ENCODE measurements at regions not wholly inside any gene's neighbourhood (a gene's known extent, or its start where the extent isn't known, plus 50 kb on each side); places are given as distances from the start of the nearest gene placed in this dataset.

DNA sequence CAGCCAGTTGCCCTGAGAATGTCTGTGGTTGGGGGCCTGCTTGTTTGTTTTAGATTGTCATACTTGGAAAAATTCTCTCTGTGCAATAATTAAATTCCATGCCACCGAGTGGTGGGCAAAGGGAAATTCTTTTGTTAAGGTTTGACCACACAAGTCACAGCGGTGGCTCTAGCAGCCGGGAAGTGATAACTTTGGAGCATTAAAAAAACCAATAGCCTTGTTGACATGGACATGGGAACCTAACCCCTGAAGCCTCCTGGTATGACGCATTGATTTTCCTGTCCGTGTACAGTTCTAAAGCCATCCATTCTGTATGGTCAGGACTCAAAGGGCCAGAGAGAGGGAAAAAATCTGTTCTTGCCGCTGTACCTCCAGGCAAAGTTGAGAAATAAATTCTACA is 384.9 kb upstream of the ZNF507 start:
- DNase-seq, result no peak

DNA sequence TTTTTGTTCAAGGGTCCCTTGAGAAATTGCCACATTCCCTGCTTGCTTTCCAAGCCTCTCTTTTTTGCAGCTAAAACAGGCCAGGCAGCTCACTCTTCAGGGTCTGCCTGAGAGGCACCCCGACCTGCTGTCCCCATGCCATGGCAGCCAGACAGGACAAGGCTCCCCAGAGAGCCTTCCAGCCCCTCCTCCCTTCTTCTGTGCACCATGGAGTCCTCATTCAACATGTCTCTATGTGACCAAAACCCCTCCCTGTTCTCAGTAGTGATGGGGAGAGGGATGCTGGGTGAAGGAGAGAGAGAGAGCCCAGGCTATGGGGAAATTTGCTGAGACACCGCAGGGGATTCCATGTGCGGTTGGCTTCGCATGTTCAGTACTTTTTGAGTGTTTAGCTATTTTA is 384.2 kb upstream of the ZNF507 start:
- DNase-seq, result no peak

DNA sequence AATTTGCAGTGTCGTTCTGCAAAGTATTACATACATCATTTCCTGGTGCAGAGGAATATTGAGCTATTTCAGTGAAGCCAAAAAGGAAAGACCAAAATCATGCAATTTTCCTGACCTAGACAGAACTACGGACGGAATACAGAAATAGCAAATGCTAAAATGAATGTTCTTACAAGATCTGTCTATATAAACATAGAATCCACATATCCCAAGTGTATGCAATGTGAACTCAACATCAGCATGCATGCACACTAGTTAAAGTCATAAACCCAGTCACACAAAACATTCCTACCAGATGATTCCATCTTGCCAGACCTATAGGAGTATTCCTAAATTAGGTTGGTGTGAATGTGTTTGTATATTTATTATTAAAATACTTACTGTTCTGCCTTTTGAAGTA is 383.7 kb upstream of the ZNF507 start:
- DNase-seq, result no peak

DNA sequence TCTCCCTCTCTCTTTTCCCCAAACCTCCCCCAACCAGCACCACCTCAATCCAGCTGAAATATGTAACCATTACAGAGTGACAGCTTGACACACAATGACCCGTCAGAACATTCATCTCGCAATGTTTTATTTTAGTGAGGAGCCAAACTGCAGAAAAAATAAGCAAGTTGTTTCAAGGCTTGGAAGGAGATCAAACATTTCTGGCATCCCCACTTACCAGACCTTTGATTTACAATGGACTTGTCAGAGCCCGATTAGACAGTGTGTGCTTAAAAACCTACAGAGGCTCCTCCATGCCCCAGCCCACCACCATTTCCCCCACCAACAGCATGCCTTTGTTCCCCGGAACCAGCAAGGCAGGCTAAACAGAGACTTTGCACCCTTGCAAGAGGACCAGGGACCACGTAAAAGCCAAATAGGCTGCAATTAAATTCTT is 382.8 kb upstream of the ZNF507 start:
- no peak for DNase-seq

DNA sequence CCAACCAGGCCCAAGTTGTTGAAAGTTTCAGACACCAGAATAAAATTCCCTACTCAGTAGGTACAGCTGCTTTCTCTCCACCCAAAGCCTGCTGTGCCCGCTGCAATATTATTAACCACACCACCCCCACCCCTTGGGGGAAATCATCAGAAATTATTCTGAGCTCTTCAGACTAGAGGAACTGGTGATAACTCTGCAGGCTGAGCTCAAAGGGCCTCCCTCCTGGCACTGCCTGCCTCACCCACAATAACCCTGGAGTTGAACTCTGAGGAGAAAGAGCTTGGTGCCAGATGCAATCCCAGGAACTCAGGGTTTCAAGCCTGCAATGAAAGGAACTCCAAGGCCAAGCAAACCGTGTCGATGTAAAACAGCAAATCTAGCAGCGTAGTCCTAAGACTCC is 381.7 kb upstream of the ZNF507 start:
- DNase-seq, result no peak

DNA sequence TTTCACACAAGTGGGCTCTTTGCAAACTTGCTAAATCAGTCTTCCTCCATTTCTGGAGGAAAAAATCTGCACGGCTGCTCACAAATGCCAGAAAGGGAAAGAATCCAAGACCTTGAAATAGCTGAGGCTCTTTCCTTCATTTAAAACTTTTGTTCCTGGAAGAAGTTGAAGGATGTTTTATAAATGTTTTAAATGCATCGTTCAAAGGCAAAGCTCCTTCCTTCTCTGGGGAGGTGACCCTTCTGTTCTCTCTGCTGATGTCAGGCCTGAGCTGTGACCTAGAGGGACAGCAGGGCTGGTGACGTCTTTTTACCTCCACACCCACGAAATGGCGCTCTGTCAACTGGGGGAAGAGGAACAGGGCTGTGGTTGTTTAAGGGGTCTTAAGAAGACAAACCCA is 376.4 kb upstream of the ZNF507 start:
- no peak for DNase-seq

DNA sequence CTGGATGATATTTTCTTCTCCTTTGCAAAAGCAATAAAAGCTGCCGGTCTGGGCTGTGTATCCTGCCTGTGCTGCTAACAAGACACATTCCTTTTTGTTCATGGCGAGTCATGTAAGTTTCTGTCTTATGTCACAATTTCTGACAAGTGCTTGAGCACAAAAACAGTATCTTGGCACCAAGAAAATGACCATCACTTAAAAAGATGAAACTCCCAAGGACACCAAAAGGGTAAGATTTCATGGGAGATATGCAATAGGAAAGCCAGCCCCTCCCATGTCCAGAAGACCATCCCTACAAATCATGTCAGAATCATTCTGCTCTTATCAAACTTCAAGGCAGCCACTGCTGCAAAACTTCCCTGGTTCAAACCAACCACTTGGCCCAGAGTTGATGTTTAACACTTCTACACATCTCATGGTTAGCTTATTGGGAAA is 375.4 kb upstream of the ZNF507 start:
- no peak for DNase-seq

DNA sequence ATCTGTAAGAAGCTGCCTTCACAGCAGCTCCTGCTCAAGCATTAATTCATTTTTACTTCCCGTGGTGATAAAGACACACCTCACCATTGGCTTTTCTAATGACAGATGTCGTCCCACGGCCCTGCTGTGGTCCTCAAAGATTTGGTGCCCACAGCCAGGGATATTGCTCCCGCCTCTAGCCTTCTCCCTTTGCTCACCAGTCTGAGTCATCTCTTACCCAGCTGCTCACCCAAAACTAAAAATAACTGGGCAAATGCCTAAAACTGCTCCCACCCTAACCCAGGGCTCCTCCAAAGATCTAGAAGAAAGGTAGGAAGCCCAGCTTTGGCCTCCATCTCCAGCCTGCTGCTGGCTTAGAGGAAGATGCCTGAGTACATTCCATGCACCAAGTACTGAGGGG is 371.1 kb upstream of the ZNF507 start:
- DNase-seq, result no peak

DNA sequence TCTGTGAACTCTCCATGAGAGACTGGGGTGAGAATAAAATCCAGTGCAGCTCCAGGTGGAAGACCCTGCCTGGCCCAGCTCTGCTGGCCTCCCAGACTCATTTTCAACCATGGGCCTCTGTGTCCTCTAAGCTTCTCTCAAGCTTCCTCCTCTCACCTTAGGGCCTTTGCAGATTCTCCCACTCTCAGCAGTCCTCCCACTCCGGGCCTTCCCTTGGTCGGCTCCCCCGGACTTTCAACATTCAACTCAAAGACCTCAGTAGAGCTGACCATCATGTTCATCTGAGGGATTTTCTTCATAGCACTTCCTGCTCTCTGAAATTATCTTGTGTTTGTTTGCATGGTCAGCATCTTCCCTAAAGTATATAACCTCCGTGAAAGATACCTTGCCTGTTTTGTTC is 370.5 kb upstream of the ZNF507 start:
- DNase-seq, result no peak

DNA sequence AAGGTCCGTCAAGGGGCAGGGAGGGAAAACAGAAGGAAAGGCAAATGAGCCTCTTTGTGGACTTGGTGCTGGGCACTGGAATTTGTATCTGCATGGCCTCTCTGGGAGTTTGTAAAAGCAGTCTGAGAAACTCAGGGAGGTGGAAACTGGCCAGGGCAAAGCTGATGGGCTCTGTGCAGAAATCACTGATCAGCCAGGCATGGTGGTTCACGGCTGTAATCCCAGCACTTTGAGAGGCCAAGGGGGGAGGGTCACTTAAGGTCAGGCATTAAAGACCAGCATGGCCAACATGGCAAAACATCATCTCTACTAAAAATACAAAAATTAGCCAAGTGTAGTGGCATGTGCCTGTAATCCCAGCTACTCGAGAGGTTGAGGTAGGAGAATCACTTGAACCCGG is 369.9 kb upstream of the ZNF507 start:
- DNase-seq, result no peak

DNA sequence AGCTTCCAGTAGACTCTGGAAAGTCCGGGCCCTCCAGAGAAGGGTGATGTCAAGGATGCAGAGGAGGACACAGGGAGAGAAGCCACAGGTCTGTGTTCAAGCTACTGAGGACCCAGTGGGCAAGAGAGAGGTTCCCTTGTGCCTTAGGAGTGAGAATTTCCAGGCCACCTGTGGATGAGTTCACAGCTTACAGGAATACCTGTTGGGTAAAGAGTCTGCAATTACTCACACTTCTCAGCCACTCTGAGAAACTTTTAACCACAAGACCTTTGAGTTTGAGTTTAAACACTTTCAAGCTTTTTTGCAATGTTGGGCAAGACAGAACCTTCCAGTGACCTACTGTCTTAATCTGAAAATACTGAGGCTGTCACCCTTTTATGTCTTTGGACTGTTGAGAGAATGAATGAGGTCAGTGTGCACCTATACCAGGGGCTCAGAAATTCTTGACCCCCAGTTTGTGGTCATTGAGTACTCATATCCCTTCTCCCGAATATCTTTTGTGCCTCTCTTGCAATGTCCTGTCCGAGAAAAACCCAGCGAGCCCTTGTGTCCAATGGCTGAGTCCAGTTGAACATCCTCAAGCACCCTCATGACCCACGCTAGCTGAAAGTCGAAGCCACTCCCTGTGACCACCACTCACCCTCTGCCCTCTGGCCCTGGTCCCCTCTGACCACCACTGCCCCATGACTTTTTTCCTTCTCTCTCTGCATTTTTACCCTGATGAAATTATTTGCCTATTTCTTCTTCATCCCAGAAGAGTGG is 368.5 kb upstream of the ZNF507 start:
- DNase-seq, result no peak

DNA sequence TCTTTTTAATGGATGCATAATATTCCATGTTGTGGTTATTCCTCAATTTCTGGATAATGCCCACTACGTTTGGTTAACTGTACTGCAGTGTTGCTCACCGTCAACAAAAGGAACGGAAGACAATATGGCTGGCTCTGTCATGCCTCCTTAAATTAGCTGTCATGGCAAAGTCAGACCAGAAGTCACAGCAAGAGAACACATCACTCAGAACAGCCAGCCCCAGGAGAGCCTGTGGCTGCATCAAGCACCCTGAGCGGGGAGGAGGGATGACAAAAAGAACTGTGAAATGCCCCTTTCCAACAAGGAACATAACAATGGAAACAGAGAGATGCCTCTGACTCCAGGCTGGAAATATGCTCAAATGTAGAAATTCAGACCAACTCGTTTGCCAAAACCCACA is 366.0 kb upstream of the ZNF507 start:
- DNase-seq, result no peak

DNA sequence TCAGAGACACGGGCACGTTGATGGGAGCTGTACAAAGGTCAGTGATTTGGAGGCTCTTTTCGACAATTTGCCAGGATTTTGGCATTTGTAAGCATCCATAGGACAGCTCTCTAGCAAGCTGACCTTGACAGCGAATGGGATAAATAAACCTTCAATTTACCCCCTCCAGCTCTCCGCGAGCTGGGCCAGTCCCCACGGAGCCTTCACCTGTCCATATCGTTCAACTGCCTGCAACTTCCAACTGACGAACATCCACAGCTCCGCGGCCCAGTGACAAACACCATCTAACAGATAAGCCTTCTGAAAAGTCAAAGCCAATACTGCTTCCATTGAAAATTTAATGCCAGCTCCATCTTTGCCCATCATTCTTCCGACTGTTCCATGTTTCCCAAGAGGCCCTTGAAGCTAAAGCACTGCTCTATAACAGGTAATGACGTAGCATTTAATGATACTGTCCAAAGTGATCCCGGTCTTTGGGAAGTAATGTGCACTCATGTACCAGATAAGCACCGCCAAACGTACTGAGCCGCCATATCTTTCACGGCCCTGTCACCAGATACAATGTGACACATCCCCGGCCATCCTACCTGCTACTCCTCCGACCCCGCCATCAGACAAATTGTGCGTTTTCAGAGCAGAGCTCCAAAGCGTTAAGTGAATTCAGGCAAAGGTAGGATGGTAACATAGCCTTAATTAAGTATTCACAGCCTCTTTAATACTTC is 365.3 kb upstream of the ZNF507 start:
- no peak for DNase-seq

DNA sequence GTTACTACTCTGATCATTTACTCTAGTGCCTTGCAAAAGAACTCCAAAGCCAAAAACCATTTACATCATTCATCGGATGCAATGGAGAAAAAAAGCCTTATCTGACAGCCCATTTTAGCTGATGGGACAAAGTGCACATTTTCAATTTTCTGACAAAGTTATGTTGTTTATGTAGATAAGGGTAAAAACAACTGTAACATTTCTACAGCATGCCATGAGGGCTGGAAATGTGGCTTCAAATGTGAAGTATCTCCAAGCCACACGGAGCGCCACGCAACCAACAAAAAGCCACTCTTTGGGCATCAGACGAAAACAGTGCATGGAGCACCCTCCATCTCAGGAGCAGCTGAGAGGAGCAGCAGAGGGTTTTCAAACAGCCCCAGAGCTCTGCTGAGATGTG is 364.6 kb upstream of the ZNF507 start:
- DNase-seq, result no peak

DNA sequence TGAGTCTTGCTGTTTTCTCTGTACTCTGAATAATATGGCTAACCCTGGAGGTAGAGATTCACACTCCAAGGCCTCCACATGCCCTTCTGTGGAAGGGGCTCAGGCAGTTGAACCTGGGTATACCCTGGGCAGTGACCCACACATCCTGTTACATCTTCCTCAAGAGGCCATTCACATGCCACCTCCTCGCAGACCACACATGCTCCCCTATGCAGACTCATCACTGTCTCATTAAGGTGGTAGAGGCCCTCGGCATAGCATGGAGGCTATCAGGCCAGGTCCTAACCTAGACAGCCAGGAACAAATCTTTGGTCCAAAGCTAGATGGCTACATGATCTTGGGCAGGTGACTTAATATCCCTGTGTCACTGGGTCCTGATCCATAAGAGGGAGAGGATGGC is 363.9 kb upstream of the ZNF507 start:
- DNase-seq, result no peak

DNA sequence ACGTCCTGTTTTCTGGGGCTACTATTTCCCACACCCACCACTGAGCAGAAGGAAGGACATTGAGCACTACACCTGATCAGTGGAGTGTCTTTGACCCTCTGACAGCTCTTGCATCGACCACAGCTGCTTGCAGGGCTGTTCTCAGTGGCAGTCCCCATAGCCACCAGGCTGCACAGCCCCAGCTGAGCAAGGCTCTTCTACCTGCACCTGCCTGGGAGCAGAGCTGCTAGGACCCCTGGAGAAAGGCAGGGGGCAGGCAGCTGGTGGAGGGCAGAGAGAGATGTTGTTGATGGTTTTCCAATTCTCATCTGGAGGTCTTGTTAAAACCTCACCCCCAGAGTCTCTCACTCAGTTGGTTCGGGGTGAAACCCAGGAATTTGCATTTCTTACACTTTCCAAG is 361.8 kb upstream of the ZNF507 start:
- DNase-seq, result no peak

DNA sequence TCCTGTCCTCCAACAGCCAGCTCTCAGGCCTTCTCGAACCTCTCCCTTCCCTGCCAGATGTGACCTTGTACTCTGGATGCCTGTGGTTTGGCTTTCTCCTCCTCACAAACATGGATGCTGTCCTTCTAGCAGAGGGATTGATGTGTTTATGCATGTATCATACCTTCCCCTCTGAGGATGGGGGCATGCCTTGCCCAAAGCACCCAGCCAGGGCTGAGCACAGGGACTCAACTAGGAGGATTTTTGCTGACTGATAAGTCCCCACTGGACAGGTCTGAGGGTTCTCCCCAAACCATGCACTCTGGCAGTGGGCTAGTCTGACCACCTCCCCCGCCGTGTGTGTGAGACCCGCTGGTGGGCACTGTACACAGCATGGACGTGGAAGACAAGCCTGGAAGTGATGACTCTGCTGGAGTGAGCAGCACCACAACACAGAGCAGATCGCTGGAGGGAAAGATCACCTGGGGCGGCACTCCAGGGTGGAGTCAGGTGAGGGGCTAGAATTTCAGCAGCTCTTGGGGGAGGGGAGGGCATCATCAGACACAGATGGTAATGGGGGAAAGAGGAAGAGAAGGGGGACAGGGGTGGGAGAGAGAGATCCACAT is 360.3 kb upstream of the ZNF507 start:
- no peak for DNase-seq

DNA sequence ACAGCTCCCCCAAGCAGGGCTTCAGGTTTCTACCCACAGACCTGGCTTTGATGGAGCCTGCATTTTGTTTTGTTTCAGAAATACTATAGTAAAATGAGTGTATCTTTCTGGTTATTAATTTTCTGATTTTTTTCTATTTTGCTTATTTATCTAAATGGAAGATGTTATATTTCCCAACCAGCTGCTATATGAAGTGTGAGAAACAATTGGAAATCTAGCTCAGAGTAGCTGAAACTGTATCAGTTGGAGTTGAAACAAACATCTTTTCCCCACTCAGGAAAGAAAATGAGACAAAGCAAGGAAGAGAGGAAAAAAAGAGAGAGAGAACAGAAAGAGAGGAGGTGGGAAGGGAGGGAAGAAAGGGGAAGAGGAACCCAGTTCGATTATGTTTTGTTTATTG is 358.5 kb upstream of the ZNF507 start:
- no peak for DNase-seq

DNA sequence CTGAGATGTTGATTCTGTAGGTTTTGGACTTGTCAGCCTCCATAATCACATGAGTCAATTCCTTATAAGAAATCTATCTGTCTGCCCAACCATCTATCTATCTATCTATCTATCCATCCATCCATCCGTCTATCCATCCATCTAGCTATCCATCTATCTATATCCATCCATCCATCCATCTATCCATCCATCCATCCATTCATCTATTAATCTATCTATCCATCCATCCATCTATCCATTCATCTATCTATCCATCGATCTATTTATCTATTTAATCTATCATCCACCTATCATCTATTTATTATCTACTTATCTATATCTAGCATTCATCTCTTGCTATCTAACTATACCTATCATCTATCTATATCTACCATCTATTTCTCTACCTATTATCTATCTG is 357.2 kb upstream of the ZNF507 start:
- no peak for DNase-seq

DNA sequence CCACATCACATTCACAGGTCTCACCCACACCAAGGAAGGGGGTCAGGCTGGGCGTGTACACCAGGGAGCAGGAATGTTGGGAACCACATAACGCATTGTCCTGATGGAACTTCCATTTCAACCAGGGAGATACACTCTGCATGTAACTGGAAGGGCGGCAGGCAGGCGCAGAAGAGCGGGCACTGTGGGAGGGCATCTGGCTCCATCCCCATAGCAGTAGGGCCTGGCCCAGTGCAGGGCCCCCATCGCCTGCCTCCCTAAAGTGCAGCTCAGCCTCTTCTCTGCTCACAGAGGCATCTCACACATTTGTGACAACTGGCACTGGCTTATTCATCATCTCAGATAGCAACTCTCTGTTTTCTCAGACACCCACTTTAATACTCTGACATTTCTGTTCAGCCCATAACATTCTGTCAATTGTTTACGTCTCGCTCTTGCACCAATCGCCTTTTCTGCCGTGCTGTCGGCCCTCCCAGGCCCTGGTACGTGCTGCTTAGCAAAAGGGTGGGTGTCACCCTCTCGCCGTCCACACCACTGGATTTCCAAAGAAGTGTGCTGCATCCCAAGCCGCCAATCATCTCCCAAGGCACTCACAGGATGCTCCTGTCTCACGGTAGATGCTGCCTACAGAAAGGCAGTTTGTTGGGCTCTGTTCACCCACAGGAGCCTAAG is 353.3 kb upstream of the ZNF507 start:
- no peak for DNase-seq

DNA sequence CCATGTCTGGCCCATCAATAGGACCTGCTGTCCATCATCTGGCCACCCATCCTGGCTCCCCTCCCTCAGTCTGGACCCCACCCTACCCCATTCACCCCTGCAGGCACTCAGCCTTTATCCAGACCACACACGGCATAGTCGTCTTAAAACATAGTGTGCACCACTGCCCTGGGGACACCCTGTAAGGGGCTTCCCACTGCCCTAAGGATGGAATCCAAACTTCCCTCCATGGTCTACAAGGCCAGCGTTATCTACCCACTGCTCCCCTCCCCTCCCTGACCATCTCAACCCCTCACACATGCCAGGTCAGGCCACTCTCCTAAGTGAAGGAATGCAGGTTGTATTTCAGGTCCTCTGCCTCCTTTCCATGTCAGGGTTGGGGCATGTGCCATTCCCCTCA is 352.7 kb upstream of the ZNF507 start:
- DNase-seq, result no peak

DNA sequence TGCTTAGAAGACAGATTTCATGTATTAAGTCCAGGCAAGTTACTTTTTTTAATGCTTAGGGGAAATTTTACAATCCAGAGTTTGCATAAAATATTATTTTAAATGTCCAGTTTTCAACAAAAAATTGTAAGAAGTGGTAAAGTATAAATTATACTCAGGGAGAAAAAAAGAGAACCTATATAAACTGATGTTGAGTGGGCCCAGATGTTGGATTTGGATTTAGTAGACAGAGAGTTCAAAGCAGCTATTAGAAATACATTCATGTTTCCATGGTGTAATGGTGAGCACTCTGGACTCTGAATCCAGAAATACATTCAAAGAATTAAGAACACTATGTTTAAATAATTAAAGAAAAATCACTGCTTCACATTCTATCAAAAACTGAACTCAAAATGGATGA is 349.9 kb upstream of the ZNF507 start:
- DNase-seq, result no peak

DNA sequence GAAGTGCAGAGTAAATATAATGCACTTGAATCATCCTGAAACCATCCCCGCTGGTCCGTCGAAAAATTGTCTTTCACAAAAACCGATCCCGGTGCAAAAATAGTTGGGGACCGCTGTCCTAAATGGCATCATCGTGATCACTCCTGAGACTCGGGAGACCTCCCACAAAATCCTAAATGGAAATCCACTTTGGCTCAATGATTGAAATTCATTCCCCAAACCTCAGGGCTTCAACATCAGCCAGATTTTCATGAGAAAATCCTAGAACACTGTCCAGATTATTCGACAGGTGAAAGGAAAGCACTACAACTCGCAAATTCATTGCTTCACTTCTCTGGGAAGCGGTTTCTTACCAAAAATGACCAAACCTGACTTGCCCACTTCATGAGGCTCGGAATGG is 335.3 kb upstream of the ZNF507 start:
- no peak for DNase-seq

DNA sequence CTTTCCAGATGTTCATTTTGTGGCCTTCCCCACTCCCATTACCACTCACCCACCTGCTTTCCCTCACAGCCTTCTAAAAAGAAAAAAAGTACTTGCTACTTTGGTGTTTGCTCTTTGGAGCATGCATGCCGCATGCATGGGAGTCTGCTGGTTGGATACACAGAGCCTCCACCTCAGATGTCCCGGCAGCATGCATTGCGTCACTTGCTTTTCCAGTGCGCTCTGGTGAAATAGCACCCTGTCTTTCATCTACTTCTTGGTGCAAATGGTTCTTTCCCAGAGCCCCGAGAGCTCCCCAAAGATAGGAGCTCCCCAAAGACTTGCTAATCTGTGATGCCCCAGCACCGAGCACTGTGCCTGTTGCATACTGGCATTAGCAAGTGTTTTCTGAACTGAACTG is 333.2 kb upstream of the ZNF507 start:
- no peak for DNase-seq

All from activated effector memory CD4-positive, alpha-beta T cell treated with Interleukin-2 at 50 U/mL for 16 hours (primary cell).